HG02610 (cell line): ENCODE measurements at regions not wholly inside any gene's neighbourhood (a gene's known extent, or its start where the extent isn't known, plus 50 kb on each side); places are given as distances from the start of the nearest gene placed in this dataset.
"Not testable (repeated sequence)": the region's sequence is repeated elsewhere in the genome, so short reads cannot be mapped to it uniquely, and the experiment has no call there.

ENCODE experiments used
- ATAC-seq: cut with Tn5 transposase; IDR thresholded peaks from one replicate; pipeline ENCODE4 v1.9.1; 2021; ENCODE audit warnings: mild to moderate bottlenecking, moderate library complexity; ENCODE audit not compliant: unreplicated experiment

DNA sequence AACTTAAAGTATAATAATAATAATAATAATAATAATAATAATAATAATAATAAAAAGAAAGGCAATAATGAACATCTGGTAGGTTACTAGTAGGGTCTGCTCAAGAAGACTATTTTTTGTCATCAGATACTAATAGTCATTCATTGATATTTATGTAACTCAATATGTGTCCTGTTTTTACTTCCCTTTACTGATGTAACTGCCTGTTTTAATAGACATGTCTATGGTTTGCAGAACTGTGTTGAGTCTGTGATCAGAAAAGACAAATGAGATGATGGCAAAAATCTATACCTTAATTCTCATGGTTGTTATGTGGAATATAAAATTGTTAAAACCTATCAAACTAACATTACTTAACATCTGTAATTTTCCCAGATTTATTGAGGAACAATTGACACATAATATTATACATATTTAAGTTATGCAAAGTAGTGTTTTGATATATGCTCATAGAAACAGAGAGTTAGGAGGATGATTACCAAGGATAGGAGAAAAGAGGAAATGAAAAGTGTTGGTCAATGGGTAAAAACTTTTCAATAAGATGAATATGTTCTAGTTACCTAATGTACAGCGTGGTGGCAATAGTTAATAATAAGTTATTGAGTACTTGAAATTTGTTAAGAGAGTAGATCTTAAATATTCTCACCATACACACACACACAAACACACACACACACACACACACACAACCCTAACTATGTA lies 699.4 kb downstream of the ZPLD1 start:
- peak; percentile 77 for ATAC-seq

- ATAC-seq: no peak
These were observed 701.8 kb downstream of the ZPLD1 start for GRCh38 chr3:103136621-103137020.

- no peak for ATAC-seq
These were observed 703.0 kb downstream of the ZPLD1 start for GRCh38 chr3:103137830-103138229.

DNA sequence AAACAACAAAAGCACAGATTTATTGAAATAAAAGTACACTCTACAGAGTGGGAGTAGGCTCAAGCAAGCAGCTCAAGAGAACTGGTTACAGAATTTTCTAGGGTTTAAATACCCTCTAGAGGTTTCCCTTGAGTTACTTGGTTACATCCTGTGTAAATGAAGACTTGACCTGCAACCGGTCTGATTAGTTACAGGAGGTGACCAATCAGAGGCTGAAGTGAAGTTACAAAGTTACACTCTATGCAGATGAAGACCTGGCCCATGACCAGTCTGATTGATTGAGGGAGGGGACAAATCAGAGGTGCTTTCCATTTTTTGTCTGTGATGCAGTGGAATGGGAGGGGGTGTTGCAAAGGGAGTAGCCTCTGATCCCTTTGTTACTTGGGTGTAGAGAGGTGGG lies 723.4 kb downstream of the ZPLD1 start:
- ATAC-seq: no peak

DNA sequence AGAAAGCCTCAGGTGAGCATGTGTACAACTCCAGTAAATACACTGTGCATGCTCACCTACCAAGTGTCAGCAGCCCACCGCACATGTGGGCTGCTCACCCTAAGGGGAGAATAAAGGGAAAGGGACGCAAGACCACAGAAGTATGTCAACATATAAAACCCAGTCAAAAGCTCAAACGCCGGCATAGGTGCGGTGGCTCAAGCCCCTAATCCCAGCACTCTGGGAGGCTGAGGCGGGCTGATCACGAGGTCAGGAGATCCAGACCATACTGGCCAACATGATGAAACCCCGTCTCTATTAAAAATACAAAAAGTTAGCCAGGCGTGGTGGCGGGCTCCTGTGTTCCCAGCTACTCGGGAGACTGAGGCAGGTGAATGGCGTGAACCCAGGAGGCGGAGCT lies 732.1 kb downstream of the ZPLD1 start:
- ATAC-seq: no peak

DNA sequence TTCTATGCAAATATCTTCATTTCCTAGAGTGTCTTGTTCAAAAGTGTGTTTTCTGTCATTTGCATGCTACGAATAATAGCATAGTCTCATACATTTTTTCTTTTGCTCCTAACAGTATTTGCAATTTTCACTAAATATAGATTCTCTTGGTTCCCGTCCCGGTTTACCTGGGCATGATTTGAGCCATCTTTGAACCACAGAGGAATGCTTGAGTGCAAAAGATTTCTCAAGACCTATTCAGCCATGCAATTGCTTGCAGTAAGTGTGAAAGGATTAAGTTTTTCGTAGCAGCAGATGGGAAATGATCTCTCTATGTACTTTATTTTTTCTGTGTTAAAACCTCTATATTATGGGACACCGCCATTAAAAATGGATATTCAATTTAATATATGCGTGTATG lies 733.0 kb downstream of the ZPLD1 start:
- peak; percentile 55 for ATAC-seq

DNA sequence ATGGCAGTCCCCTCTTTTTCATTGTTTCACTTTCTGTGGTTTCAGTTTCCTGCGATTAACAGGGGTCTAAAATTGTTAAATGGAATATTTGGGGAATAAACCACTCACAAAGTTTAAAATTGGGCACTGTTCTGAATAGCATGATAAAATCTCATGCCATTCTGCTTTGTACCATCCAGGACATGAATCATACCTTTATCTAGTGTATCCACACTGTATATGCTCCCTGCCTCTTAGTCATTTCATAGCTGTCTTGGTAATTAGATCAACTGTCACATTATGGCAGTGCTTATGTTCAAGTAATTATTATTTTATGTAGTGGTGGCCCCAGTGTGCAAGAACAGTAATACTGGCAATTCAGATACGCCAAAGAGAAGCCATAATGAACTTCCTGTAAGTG lies 734.5 kb downstream of the ZPLD1 start:
- ATAC-seq: no peak

GRCh38 chr3:103170651-103171050 lies 735.8 kb downstream of the ZPLD1 start:
- ATAC-seq: peak; percentile 37

- no peak for ATAC-seq
These were observed 739.1 kb downstream of the ZPLD1 start for GRCh38 chr3:103173940-103174339.

- no peak for ATAC-seq
These were observed 746.3 kb downstream of the ZPLD1 start for GRCh38 chr3:103181160-103181559.

DNA sequence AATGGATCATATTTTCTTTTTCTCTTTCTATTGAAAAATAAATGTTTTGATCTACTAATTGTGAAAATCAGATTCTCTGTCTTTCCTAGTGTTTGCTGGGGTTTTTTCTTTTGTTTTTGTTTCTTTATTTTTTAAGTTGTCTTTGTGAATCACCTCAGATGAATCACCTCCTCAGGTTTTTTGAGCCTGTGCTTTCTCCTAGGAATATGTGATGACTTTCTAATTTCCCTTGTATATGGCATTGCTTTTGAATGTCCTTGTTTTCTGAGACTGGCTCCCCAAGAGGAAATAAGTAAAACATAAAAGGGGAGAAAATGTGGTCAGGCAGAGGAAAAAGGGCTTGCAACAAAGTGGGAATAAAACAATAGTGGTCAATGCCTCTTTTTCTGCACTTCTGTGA lies 750.0 kb downstream of the ZPLD1 start:
- ATAC-seq: no peak

DNA sequence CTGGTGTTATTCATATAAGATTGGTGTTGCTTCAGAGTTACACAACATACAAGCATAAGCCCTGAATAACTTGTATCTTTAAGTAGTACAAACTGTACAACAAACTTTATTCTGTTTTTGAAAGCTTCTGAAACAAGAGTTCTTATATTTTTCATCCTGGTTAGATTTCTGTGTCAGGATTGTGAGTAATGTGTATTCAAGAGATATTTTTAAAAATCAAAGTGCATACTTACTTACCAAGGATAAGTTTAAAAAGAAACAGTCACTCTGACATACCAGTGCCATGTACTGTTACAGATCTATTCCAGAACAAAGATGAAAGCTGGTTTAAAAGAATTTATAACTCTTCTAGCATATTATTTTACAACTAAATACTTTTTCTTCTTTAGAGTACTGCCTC lies 755.1 kb downstream of the ZPLD1 start:
- ATAC-seq: no peak

GRCh38 chr3:103195216-103195615 lies 760.4 kb downstream of the ZPLD1 start:
- no peak for ATAC-seq

GRCh38 chr3:103203441-103203840 lies 768.6 kb downstream of the ZPLD1 start:
- ATAC-seq: no peak

DNA sequence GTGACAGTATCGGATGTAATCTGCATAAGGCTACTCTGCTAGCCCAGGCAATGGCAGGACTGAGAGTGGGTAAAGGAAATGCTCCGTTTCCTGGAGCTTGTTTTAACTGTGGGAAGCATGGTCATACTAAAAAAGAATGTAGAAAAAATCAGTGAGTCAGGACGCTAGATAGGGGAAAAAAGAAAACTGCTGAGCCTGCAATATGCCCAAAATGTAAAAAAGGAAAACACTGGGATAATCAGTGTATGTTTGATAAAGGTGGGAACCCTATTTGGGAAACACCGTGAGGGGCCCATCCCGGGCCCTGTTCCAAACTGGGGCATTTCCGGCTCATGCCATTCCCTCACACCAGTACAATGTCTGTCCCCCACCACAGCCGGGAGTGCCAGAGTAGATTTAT lies 775.8 kb downstream of the ZPLD1 start:
- no peak for ATAC-seq

DNA sequence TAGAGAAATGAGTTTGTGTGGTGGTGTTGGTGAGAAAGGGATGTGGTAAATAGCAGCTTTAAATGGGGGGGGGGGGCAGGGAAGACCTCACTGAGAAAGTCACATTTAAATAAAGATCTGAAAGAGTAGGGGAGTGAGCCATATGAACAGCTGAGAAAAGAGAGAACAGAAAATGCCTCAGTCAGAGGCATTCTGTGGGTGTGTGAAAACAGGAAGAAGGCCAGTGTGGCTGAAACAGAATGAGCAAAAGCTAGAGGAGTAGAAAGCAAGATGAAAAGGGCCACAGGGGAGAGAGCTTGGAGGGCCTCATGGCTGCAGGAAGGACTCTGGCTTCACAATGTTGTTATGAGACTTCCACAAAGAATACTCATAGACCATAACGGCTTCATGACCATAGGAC lies 783.3 kb downstream of the ZPLD1 start:
- peak; percentile 100 for ATAC-seq

DNA sequence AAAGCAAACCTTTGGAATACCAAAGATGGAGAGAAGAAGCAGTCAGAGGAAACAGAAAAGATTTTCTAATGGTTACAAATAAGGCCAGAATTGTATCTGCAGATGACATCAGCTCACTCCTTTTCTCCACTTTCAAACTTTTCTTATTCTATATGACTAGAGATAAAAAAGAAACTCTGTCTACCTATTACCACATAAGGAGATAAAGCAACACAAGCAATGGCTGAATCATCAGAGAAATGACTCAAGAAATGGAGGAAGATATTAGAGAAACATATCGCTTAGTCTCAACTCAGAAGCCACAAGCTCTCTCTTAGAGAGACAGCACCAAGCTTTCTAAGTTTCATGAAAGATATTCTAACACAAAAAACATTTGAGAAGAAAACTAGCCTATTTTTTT lies 784.0 kb downstream of the ZPLD1 start:
- peak; percentile 35 for ATAC-seq

GRCh38 chr3:103227651-103228050 lies 792.8 kb downstream of the ZPLD1 start:
- ATAC-seq: no peak

- ATAC-seq: no peak
These were observed 812.6 kb downstream of the ZPLD1 start for GRCh38 chr3:103247459-103247858.

DNA sequence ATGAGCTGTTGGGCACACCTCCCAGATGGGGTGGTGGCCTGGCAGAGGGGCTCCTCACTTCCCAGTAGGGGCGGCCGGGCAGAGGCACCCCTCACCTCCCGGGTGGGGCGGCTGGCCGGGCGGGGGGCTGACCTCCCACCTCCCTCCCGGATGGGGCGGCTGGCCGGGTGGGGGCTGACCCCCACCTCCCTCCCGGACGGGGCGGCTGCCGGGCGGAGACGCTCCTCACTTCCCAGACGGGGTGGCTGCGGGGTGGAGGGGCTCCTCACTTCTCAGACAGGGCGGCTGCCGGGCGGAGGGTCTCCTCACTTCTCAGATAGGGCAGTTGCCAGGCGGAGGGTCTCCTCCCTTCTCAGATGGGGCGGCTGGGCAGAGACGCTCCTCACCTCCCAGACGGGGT lies 820.0 kb downstream of the ZPLD1 start:
- not testable (repeated sequence) for ATAC-seq

DNA sequence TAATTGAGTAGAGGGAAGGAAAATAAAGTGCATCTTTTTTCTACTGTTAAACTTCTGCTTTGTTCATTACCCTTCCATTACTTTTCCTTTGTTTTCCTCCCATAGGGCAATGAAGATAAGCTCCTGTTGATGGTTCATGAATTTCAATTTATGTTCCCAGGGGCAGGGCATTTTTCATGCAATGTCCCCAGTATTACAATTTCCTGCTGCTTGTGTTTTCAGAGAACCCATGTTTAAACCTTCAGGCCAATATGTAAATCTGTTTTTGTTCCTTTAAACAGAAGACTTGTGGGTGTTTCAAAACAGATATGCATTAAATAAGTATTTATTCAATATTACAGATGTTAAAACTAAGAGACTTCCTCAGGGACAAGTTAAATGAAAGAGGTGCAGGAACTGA lies 834.5 kb downstream of the ZPLD1 start:
- no peak for ATAC-seq

GRCh38 chr3:103271575-103271974 lies 836.8 kb downstream of the ZPLD1 start:
- no peak for ATAC-seq

- no peak for ATAC-seq
These were observed 861.3 kb downstream of the ZPLD1 start for GRCh38 chr3:103295974-103296570.
